ENCODE measurements at regions not wholly inside any gene's neighbourhood (a gene's known extent, or its start where the extent isn't known, plus 50 kb on each side); places are given as distances from the start of the nearest gene placed in this dataset.

DNA sequence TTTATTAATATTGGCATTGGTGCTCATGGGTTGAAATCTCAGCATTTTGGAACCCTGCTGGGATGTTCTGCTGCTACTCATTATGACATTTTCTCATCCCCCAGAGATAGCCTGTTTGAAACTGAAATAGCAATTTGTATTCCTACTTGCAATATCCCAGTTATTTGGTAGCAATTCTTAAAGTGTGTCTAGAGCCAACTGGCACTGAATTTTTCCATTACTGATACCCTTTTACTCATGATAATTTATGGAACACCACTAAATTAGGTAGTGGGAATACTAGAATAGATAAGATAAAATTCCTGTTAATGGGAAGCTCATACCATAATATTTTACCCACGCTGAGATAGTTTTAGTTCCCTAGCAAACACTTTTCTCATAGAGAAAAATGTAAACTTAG lies 309.3 kb downstream of the SV2B start:
- TF ChIP-seq CTCF (IDR thresholded peaks at IDR 0.05 in 2 of 3, conservative IDR thresholded peaks at IDR 0.05 in 1 of 3; ENCODE audit: insufficient read depth in 2 of 3, low read depth in 1 of 3, low read length in 3 of 3) (no peak), PTBP1 (IDR thresholded peaks at IDR 0.05; ENCODE audit: low read depth, low read length) (no peak), ZNF253 (CRISPR knock-in tag; conservative IDR thresholded peaks at IDR 0.05) (no peak), SIN3A (IDR thresholded peaks at IDR 0.05; ENCODE audit: borderline replicate concordance in 2 of 2, control insufficient read depth in 1 of 2, low read depth in 2 of 2, low read length in 2 of 2) (no peak), ZNF124 (CRISPR knock-in tag; IDR thresholded peaks at IDR 0.05) (no peak), EGR1 (conservative IDR thresholded peaks at IDR 0.05) (no peak)
